Breast epithelium (tissue), 4 donors: ENCODE measurements at regions not wholly inside any gene's neighbourhood (a gene's known extent, or its start where the extent isn't known, plus 50 kb on each side); places are given as distances from the start of the nearest gene placed in this dataset.

Source experiments
- DNase-seq, 2 donors: peaks; one replicate each; pipeline ENCODE4 v3.0.0-alpha.2; 2019; ENCODE audit warnings: low spot score in 2 of 2
- H3K27ac ChIP-seq, 2 donors: fragments of 200-600 bp; sonication (generic) in 1 of 2; one replicate each; pipeline ENCODE4 v1.5.1; 2016 to 2019; ENCODE audit warnings: mild to moderate bottlenecking in 1 of 2
- H3K27me3 ChIP-seq, 2 donors: fragments of 200-600 bp; sonication (generic) in 1 of 2; one replicate each; pipeline versions ENCODE4 v1.5.1 to v1.6.0; 2017 to 2019; ENCODE audit warnings: control low read depth in 1 of 2, mild to moderate bottlenecking in 1 of 2
- H3K36me3 ChIP-seq: fragments of 200-600 bp; one replicate; pipeline ENCODE4 v1.5.1; 2019
- H3K4me1 ChIP-seq, 2 donors: fragments of 200-600 bp; sonication (generic); one replicate each; pipeline ENCODE4 v1.5.1; 2016 to 2019; ENCODE audit warnings: control low read depth in 1 of 2
- H3K4me3 ChIP-seq, 3 donors: fragments of 200-600 bp; sonication (generic); 1 replicate in 2 of 3; 2 replicates in 1 of 3; pipeline ENCODE4 v1.5.1; 2016 to 2019; ENCODE audit warnings: mild to moderate bottlenecking in 3 of 3, moderate library complexity in 2 of 3
- H3K9me3 ChIP-seq, 2 donors: fragments of 200-600 bp; sonication (generic) in 1 of 2; one replicate each; pipeline ENCODE4 v1.5.1; 2016 to 2019; ENCODE audit warnings: control low read depth in 1 of 2
- CTCF ChIP-seq, 3 donors: fragments of 450-650 bp; IDR thresholded peaks; one replicate each; pipeline ENCODE4 v1.5.1; 2016 to 2017; ENCODE audit warnings: antibody characterized with exemption in 3 of 3, mild to moderate bottlenecking in 3 of 3, moderate library complexity in 3 of 3
- POLR2A ChIP-seq: fragments of 450-650 bp; IDR thresholded peaks from one replicate; pipeline ENCODE4 v1.6.1; 2016; ENCODE audit warnings: antibody characterized with exemption, mild to moderate bottlenecking, moderate library complexity
- POLR2AphosphoS5 ChIP-seq, 3 donors: sonication (generic); formaldehyde crosslinking; IDR thresholded peaks; one replicate each; pipeline ENCODE4 v1.6.1; 2017; ENCODE audit warnings: antibody characterized with exemption in 3 of 3
- intact Hi-C: fragments of 100-400 bp; cut with DNase I; formaldehyde crosslinking; loops from one replicate; pipeline ENCODE4 v1.15.1; 2023; ENCODE audit warnings: low total_unique reads

GRCh38 chr20:60349418-60349817, 391.2 kb downstream of the CDH26 start:
- Histone ChIP-seq H3K27me3 (no peaks in the 10 kb centered on the region), H3K9me3 (no peaks in the 10 kb centered on the region), H3K27ac (no peak overlapping the region), H3K4me1 (no peaks in the 10 kb centered on the region), H3K36me3 (no peaks in the 10 kb centered on the region), H3K4me3 (no peak overlapping the region)
- intact Hi-C loops, result no loop called here
- TF ChIP-seq CTCF (IDR thresholded peaks at IDR 0.05) (no peak), POLR2AphosphoS5 (IDR thresholded peaks at IDR 0.05) (no peak), POLR2A (no peak)
- no peak for DNase-seq

GRCh38 chr20:60352017-60352416, 393.8 kb downstream of the CDH26 start:
- intact Hi-C loops, result no loop called here
- no peak for DNase-seq
- H3K4me1 ChIP-seq, result no peaks in the 10 kb centered on the region
- no peak overlapping the region for H3K27ac ChIP-seq
- H3K9me3 ChIP-seq, result no peaks in the 10 kb centered on the region
- no peaks in the 10 kb centered on the region for H3K36me3 ChIP-seq
- no peak for TF ChIP-seq POLR2AphosphoS5 (IDR thresholded peaks at IDR 0.05)
- no peak for TF ChIP-seq CTCF (IDR thresholded peaks at IDR 0.05)
- no peak for TF ChIP-seq POLR2A
- no peaks in the 10 kb centered on the region for H3K27me3 ChIP-seq
- H3K4me3 ChIP-seq, result no peak overlapping the region

- Histone ChIP-seq H3K9me3 (no peaks in the 10 kb centered on the region), H3K36me3 (no peaks in the 10 kb centered on the region), H3K27ac (no peak overlapping the region), H3K4me1 (no peaks in the 10 kb centered on the region), H3K27me3 (no peaks in the 10 kb centered on the region), H3K4me3 (no peak overlapping the region)
- TF ChIP-seq CTCF (IDR thresholded peaks at IDR 0.05) (no peak), POLR2A (no peak), POLR2AphosphoS5 (IDR thresholded peaks at IDR 0.05) (no peak)
- intact Hi-C loops, result no loop called here
- no peak for DNase-seq
Measured at GRCh38 chr20:60352596-60352995, 394.4 kb downstream of the CDH26 start.

GRCh38 chr20:60354024-60354580, 395.9 kb downstream of the CDH26 start:
- no peaks in the 10 kb centered on the region for H3K27me3 ChIP-seq
- DNase-seq, result no peak
- TF ChIP-seq POLR2AphosphoS5 (IDR thresholded peaks at IDR 0.05) (no peak), CTCF (IDR thresholded peaks at IDR 0.05) (no peak), POLR2A (no peak)
- H3K4me1 ChIP-seq, result no peaks in the 10 kb centered on the region
- H3K27ac ChIP-seq, result no peak overlapping the region
- H3K4me3 ChIP-seq, result no peak overlapping the region
- H3K36me3 ChIP-seq, result no peaks in the 10 kb centered on the region
- H3K9me3 ChIP-seq, result no peaks in the 10 kb centered on the region
- intact Hi-C loops, result no loop called here

- no peak for DNase-seq
- TF ChIP-seq POLR2A (no peak), CTCF (IDR thresholded peaks at IDR 0.05) (no peak), POLR2AphosphoS5 (IDR thresholded peaks at IDR 0.05) (no peak)
- no peak overlapping the region for H3K4me3 ChIP-seq
- H3K4me1 ChIP-seq, result no peaks in the 10 kb centered on the region
- H3K36me3 ChIP-seq, result no peaks in the 10 kb centered on the region
- no peaks in the 10 kb centered on the region for H3K27me3 ChIP-seq
- intact Hi-C loops, result loop anchor here (1.0 kb wide), 1 partner anchor 24 kb away; no protein-coding TSS in a partner anchor
- no peaks in the 10 kb centered on the region for H3K9me3 ChIP-seq
- H3K27ac ChIP-seq, result no peak overlapping the region
Measured at GRCh38 chr20:60358101-60358500, 399.9 kb downstream of the CDH26 start.
